HG03060 (cell line): ENCODE measurements at regions not wholly inside any gene's neighbourhood (a gene's known extent, or its start where the extent isn't known, plus 50 kb on each side); places are given as distances from the start of the nearest gene placed in this dataset.
"Not testable (repeated sequence)": the region's sequence is repeated elsewhere in the genome, so short reads cannot be mapped to it uniquely, and the experiment has no call there.

ENCODE experiments used
- ATAC-seq: cut with Tn5 transposase; IDR thresholded peaks from one replicate; pipeline ENCODE4 v1.9.1; 2021; ENCODE audit warnings: low read depth, moderate number of reproducible peaks; ENCODE audit not compliant: unreplicated experiment

- not testable (repeated sequence) for ATAC-seq
These were observed 229.7 kb upstream of the FRG2C start for GRCh38 chr3:75434276-75434912.

GRCh38 chr3:75434913-75435793 lies 229.0 kb upstream of the FRG2C start:
- peak; percentile 97 for ATAC-seq

GRCh38 chr3:75435794-75436400 lies 228.2 kb upstream of the FRG2C start:
- not testable (repeated sequence) for ATAC-seq

- not testable (repeated sequence) for ATAC-seq
These were observed 223.1 kb upstream of the FRG2C start for GRCh38 chr3:75440986-75441385.

GRCh38 chr3:75444634-75445033 lies 219.5 kb upstream of the FRG2C start:
- not testable (repeated sequence) for ATAC-seq

GRCh38 chr3:75445234-75445633 lies 218.9 kb upstream of the FRG2C start:
- not testable (repeated sequence) for ATAC-seq

GRCh38 chr3:75446948-75447347 lies 217.2 kb upstream of the FRG2C start:
- ATAC-seq = not testable (repeated sequence)

GRCh38 chr3:75453328-75453727 lies 210.8 kb upstream of the FRG2C start:
- ATAC-seq = not testable (repeated sequence)

GRCh38 chr3:75453839-75454238 lies 210.3 kb upstream of the FRG2C start:
- not testable (repeated sequence) for ATAC-seq

GRCh38 chr3:75474530-75474929 lies 189.6 kb upstream of the FRG2C start:
- ATAC-seq = not testable (repeated sequence)

GRCh38 chr3:75496600-75496999 lies 167.5 kb upstream of the FRG2C start:
- not testable (repeated sequence) for ATAC-seq

GRCh38 chr3:75500357-75500756 lies 163.8 kb upstream of the FRG2C start:
- not testable (repeated sequence) for ATAC-seq

GRCh38 chr3:75502171-75502570 lies 162.0 kb upstream of the FRG2C start:
- not testable (repeated sequence) for ATAC-seq

- not testable (repeated sequence) for ATAC-seq
These were observed 161.1 kb upstream of the FRG2C start for GRCh38 chr3:75502769-75503756.

GRCh38 chr3:75506603-75507002 lies 157.5 kb upstream of the FRG2C start:
- no peak for ATAC-seq

GRCh38 chr3:75507956-75508355 lies 156.2 kb upstream of the FRG2C start:
- ATAC-seq = not testable (repeated sequence)

- ATAC-seq = not testable (repeated sequence)
These were observed 136.5 kb upstream of the FRG2C start for GRCh38 chr3:75527657-75528056.

- ATAC-seq = not testable (repeated sequence)
These were observed 112.0 kb upstream of the FRG2C start for GRCh38 chr3:75552095-75552494.

- ATAC-seq = not testable (repeated sequence)
These were observed 99.7 kb upstream of the FRG2C start for GRCh38 chr3:75564427-75564826.

GRCh38 chr3:75572303-75572702 lies 91.8 kb upstream of the FRG2C start:
- not testable (repeated sequence) for ATAC-seq
